ENCODE measurements at regions not wholly inside any gene's neighbourhood (a gene's known extent, or its start where the extent isn't known, plus 50 kb on each side); places are given as distances from the start of the nearest gene placed in this dataset.

DNA sequence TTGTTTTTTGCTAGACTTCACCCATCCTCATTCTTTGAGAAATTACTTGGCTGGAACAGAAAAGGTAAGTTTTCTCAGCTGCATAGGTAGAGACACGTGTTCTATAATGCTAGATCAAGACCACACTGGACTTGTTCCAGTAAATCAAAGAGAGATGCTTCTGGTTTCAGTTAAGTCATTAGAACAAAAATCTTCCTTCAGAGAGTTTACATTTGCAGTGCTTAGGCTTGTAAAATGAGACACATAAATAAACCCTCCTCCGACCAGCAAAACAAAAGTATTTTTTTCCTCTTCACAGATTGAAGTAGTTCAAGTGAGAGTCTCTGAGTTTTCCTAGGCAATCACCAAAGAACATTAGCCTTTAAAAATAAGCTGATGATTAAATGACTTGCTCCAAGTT, 87.3 kb upstream of the PROK2 start:
- Histone ChIP-seq H3K4me1 (ENCODE audit: control insufficient read depth in 1 of 2, insufficient read depth in 2 of 2, low read length in 2 of 2) (no peaks in the 10 kb centered on the region), H3K27me3 (ENCODE audit: control insufficient read depth in 2 of 2, insufficient read depth in 2 of 2, low read length in 2 of 2) (peaks cover 0 to 8% of the 10 kb centered on the region in 2 donors), H3K79me2 (ENCODE audit: insufficient read depth, low read length) (no peaks in the 10 kb centered on the region), H3K4me2 (replicated peaks; ENCODE audit: extremely low read depth, low read length, poor library complexity, severe bottlenecking) (no peak overlapping the region), H3K27ac (ENCODE audit: low read depth in 1 of 2, low read length in 2 of 2) (no peak overlapping the region), H3K4me3 (replicated peaks in 1 of 3; ENCODE audit: low read depth in 2 of 3, low read length in 3 of 3) (no peak overlapping the region), H3K9me3 (replicated peaks in 1 of 2; ENCODE audit: control insufficient read depth in 1 of 2, insufficient read depth in 1 of 2, low read length in 2 of 2) (no peaks in the 10 kb centered on the region), H2AFZ (ENCODE audit: insufficient read depth, low read depth, low read length, poor library complexity, severe bottlenecking) (no peak overlapping the region), H3K36me3 (replicated peaks in 1 of 2; ENCODE audit: control insufficient read depth in 1 of 2, insufficient read depth in 2 of 2, low read length in 2 of 2) (no peaks in the 10 kb centered on the region), H3K9ac (ENCODE audit: insufficient read depth, low read length, poor library complexity, severe bottlenecking) (no peak overlapping the region), H4K20me1 (ENCODE audit: insufficient read depth, low read length) (no peaks in the 10 kb centered on the region)
- no peak for TF ChIP-seq CTCF (IDR thresholded peaks at IDR 0.05)
- intact Hi-C loops (cut with micrococcal nuclease) = loop anchor here (10.0 kb wide), 2 partner anchors 953 to 1213 kb away; no protein-coding TSS in a partner anchor
- H3K4me1 Mint-ChIP-seq = peaks cover 13% of the 10 kb centered on the region
- H3K36me3 Mint-ChIP-seq = no peaks in the 10 kb centered on the region
- DNase-seq = no peak
- no peak overlapping the region for H3K4me3 Mint-ChIP-seq
- peaks cover 0 to 3% (median 0%) of the 10 kb centered on the region in 7 donors for H3K9me3 Mint-ChIP-seq
- peaks cover 20 to 29% (median 27%) of the 10 kb centered on the region in 3 donors for H3K27me3 Mint-ChIP-seq (ENCODE audit: low read depth in 3 of 3)
- no peak overlapping the region for H3K27ac Mint-ChIP-seq
- no CpG with 5 or more reads among the region's 2 CpGs for WGBS (ENCODE audit: insufficient coverage)

DNA sequence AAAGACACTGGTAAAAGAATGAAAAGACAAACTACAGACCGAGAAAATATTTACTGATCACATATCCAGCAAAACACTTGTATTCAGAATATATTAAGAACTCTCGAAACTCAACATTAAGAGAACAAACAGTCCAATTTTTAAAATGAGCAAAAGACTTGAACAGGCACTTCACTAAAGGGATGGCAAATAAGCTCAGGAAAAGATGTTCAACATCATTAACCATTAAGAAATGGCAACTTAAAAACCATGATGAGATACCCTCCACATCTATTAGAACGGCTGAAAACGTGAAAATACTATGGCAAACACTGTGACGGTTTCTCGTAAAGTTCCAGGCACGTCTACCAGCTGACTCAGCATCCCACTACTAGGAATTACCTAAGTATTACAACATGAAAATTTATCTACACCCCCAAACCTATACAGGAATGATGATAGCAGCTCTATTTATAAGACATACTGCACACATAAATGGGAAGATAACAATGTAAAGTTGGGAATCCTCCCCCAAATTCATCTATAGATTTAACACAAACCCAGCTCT, 86.1 kb upstream of the PROK2 start:
- intact Hi-C loops (cut with micrococcal nuclease) = loop anchor here (10.0 kb wide), 2 partner anchors 954 to 1214 kb away; no protein-coding TSS in a partner anchor
- Histone ChIP-seq H3K4me3 (replicated peaks in 1 of 3; ENCODE audit: low read depth in 2 of 3, low read length in 3 of 3) (no peak overlapping the region), H4K20me1 (ENCODE audit: insufficient read depth, low read length) (no peaks in the 10 kb centered on the region), H3K9me3 (replicated peaks in 1 of 2; ENCODE audit: control insufficient read depth in 1 of 2, insufficient read depth in 1 of 2, low read length in 2 of 2) (no peaks in the 10 kb centered on the region), H3K79me2 (ENCODE audit: insufficient read depth, low read length) (no peaks in the 10 kb centered on the region), H3K4me1 (ENCODE audit: control insufficient read depth in 1 of 2, insufficient read depth in 2 of 2, low read length in 2 of 2) (no peaks in the 10 kb centered on the region), H3K27ac (ENCODE audit: low read depth in 1 of 2, low read length in 2 of 2) (no peak overlapping the region), H2AFZ (ENCODE audit: insufficient read depth, low read depth, low read length, poor library complexity, severe bottlenecking) (no peak overlapping the region), H3K9ac (ENCODE audit: insufficient read depth, low read length, poor library complexity, severe bottlenecking) (no peak overlapping the region), H3K4me2 (replicated peaks; ENCODE audit: extremely low read depth, low read length, poor library complexity, severe bottlenecking) (no peak overlapping the region), H3K27me3 (ENCODE audit: control insufficient read depth in 2 of 2, insufficient read depth in 2 of 2, low read length in 2 of 2) (peaks cover 0 to 5% of the 10 kb centered on the region in 2 donors), H3K36me3 (replicated peaks in 1 of 2; ENCODE audit: control insufficient read depth in 1 of 2, insufficient read depth in 2 of 2, low read length in 2 of 2) (no peaks in the 10 kb centered on the region)
- peaks cover 0 to 3% (median 0%) of the 10 kb centered on the region in 7 donors for H3K9me3 Mint-ChIP-seq
- WGBS (ENCODE audit: insufficient coverage) = no CpG with 5 or more reads among the region's 7 CpGs
- H3K27ac Mint-ChIP-seq = no peak overlapping the region
- no peak overlapping the region for H3K4me3 Mint-ChIP-seq
- no peaks in the 10 kb centered on the region for H3K36me3 Mint-ChIP-seq
- peaks cover 13% of the 10 kb centered on the region for H3K4me1 Mint-ChIP-seq
- no peak for TF ChIP-seq CTCF (IDR thresholded peaks at IDR 0.05)
- no peak for DNase-seq
- peaks cover 13 to 22% (median 18%) of the 10 kb centered on the region in 3 donors for H3K27me3 Mint-ChIP-seq (ENCODE audit: low read depth in 3 of 3)
